Tibial nerve (tissue), 3 donors: ENCODE measurements at regions not wholly inside any gene's neighbourhood (a gene's known extent, or its start where the extent isn't known, plus 50 kb on each side); places are given as distances from the start of the nearest gene placed in this dataset.

Experiments used
- CTCF ChIP-seq, 5 experiments: fragments of 200-600 bp in 3 of 5; fragments of 450-650 bp in 2 of 5; sonication (generic) in 3 of 5; IDR thresholded peaks; one replicate each; pipeline ENCODE4 v1.5.1; 2016 to 2019; ENCODE audit warnings: antibody characterized with exemption in 5 of 5, mild to moderate bottlenecking in 3 of 5, moderate library complexity in 2 of 5
- POLR2A ChIP-seq, 2 donors: fragments of 450-650 bp; IDR thresholded peaks; one replicate each; pipeline ENCODE4 v1.6.1; 2017; ENCODE audit warnings: antibody characterized with exemption in 2 of 2, mild to moderate bottlenecking in 2 of 2, moderate library complexity in 2 of 2

GRCh38 chrX:150044556-150044955, 106.3 kb upstream of the EOLA2 start:
- TF ChIP-seq CTCF (IDR thresholded peaks at IDR 0.05) (no peak), POLR2A (IDR thresholded peaks at IDR 0.05) (no peak)
